Skeletal muscle cell (primary cell): ENCODE measurements at regions not wholly inside any gene's neighbourhood (a gene's known extent, or its start where the extent isn't known, plus 50 kb on each side); places are given as distances from the start of the nearest gene placed in this dataset.
"Not testable (repeated sequence)": the region's sequence is repeated elsewhere in the genome, so short reads cannot be mapped to it uniquely, and the experiment has no call there.

ENCODE experiments used
- DNase-seq: peaks from one replicate; pipeline ENCODE4 v3.0.0-alpha.2; 2010; ENCODE audit warnings: low read depth
- H3K4me3 ChIP-seq: 2 replicates; pipeline ENCODE4 v1.5.1; 2011; ENCODE audit warnings: low read depth, mild to moderate bottlenecking, control low read depth, low read length, moderate library complexity

DNA sequence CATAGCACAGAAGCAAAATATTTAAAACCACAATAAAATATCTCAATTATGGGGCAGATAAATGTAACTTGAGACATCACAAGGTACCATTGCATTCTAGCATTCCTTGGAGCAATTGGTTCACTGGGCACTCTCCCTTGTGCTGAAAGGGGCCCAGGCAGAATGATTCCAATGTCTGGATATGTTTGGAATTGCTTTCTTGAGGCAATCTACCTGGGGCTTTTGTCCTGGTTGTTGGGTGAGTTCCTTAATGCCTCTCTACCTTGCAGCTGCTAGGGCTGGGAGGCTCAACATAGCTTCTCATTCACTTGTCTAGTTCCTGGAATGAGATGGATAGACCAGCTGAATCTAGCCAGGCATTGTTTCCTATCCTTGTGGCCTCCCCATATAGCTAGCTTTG lies 539.6 kb upstream of the FSHR start:
- no peak overlapping the region for H3K4me3 ChIP-seq
- DNase-seq, result no peak

DNA sequence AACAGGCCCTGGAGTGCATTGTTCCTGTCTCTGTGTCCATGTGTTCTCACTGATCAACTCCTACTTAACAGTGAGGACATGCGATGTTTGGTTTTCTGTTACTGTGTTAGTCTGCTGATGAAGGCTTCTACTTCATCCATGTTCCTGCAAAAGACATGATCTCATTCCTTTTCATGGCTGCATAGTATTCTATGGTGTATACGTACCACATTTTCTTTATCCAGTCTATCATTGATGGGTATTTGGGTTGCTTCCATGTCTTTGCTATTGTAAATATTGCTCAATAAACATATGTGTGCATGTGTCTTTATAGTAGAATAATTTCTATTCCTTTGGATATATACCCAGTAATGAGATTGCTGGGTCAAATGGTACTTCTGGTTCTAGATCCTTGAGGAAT lies 537.7 kb upstream of the FSHR start:
- not testable (repeated sequence) for DNase-seq

DNA sequence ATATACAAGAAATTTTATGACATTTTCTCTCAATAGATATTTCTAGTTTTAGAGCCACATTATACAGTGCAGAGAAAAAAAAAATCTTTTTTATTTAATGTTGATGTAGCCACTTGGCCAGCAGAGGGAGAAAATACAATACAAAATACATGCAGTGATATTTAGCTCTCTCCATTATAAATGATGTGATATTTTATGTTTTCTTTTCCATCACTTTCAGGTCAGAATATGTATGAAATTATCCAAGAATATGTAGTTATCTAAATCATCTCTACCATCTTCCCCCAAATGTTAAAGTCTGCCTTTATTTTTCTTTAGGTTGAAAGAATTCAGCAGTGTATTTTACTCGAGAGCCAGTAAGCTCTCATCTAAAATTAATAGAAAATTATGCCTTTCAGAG lies 533.6 kb upstream of the FSHR start:
- H3K4me3 ChIP-seq, result no peak overlapping the region
- no peak for DNase-seq

More for the DNA sequence above, 537.7 kb upstream of the FSHR start:
- not testable (repeated sequence) for H3K4me3 ChIP-seq

DNA sequence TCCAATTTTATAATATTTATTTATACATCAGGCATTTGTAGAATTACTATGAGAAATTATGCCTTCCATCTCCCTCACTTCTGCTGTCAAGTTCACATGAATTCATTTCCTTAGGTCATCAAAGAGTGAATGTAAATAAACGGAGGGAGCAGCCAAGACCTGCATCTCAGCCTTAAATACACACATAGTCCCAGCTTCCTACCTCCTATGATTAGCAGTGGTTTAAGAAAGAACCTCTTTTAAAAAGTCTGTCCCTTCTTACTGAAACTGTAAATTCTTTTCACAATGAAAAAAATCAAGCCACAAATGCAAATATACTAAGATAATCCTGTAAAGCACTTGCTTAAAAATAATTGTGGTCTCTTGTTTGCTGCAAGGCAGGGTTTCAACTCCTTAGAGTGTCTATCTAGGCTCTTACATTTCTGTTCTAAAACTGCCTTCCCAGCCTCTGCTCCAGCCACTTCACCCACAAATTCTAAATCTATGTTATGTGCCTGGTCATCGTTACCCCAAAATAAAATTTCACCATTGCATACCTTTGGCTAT lies 532.7 kb upstream of the FSHR start:
- H3K4me3 ChIP-seq, result no peak overlapping the region
- no peak for DNase-seq

DNA sequence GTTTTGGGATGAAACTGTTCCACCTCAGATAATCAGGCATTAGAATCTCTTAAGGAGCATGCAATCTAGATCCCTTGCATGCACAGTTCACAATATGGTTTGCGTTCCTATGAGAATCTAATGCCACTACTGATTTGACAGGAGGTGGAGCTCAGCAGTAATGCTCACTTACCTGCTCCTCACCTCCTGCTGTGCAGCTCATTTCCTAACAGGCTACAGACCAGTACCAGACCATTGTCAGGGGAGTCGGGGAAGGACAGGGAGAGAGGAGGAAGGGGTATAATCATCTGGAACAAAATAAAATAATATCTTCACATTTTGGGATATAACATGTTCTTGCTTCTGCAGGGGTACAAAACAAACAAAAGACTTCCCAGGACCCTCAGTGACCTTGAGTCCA lies 532.0 kb upstream of the FSHR start:
- no peak for DNase-seq
- no peak overlapping the region for H3K4me3 ChIP-seq

DNA sequence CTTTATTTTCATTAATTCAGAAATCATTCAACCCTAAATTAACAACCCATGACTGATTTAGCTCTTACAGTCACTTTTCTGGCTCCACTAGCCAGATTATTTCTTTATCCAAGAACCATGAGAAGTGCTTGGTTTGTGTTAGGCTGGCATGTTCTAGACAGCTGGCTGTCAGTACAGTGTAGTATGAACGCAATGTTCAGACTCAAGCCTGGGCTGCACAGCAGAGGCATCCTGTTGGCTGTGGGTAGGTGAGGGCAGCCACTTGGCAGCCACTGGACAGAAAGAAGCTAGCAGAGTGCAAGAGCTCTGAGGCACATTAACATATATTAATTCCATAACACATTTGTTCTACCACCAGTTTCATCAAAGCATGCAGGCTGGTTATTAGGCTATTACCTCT lies 522.9 kb upstream of the FSHR start:
- DNase-seq, result no peak
- H3K4me3 ChIP-seq, result no peak overlapping the region

DNA sequence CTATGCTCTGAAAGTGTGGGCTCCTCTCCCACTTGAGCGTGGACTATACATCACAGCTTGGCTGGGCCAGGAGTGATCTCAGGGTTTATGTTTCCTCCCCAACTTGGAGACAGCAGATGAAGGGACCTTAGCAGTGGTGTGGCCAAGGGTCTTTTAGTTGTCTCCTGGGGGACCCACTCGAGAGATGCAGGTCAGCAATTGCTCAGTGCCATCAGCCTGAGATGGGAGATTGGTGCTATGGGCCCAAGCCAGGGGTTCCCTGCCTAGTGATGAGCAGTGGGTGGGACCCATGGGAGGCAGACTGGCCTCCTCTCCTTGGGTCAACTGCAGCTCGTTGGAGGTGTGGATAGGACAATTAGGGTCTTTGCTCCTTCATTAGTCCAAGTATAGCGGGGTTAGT lies 510.5 kb upstream of the FSHR start:
- no peak overlapping the region for H3K4me3 ChIP-seq
- DNase-seq, result no peak

DNA sequence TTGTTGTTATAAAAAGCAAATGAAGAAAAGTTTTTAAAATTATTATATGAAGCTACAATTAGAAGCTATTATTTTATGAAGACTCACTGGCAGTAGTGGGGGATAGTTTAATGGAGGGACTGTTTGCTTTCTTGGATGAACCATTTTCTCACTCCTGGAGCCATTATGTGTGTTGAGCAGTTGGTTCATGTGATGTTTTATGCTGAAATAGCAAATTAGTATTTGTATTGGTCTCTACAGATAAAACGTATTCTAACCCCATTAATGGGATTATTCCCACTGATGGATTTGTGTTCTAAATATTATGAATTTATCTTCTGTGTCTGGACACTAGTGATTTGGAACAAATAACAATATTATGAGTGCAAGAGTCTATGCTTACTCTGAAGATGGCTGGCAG lies 507.5 kb upstream of the FSHR start:
- DNase-seq, result no peak
- H3K4me3 ChIP-seq, result no peak overlapping the region

DNA sequence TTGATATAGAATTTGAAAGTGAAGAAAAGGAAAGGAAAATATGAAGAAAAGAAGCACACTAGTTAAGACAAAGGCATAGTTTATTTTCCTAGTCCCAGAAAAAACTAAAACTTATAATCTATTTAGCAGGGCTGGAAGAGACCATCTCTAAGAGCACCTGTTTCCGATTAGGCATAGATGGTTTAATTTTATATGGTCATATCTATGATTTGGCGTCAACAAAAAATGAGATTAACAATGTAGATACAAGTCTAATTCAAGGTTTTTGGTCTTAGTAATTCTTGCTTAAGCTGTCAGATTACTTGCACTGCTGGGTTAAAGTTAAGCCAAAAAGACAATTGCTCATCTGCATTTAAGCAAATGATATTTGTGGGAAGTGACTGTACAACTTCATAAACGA lies 502.5 kb upstream of the FSHR start:
- H3K4me3 ChIP-seq, result no peak overlapping the region
- no peak for DNase-seq

DNA sequence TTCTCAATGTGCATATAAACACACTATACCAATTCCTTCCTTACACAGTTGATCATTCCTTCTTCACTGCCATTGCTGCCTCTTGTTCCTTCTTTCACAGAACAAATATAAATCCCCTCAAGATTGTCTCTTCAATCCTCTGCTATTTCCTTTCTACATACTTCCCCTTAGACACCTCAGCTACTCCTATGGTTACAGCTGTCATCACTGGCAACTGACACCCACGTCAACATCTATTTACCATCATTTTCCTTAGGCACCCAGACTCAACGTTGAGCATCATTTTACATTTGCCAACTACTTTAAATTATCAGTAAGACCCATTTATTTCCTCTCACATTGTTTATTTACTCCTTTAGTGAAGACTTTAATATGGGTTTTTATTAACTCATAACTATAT lies 488.8 kb upstream of the FSHR start:
- H3K4me3 ChIP-seq, result no peak overlapping the region
- no peak for DNase-seq

DNA sequence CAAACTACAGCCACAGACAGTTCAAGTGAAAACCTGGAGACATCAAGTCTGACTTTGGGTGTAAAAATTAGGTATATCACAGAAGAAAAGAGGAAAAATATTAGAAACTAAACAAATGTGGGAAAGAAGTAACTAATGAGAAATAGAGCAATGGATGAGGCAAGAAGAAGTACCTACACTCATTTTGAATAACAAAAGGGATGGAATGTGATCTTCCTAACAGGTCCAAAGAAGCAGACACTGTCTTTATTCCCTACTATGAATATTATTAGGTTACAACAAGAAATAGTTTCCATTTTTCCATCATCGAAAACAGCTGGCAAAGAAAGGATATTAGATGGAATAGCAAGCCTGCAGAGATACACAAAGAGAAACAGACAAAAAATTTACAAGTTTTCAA lies 486.3 kb upstream of the FSHR start:
- no peak overlapping the region for H3K4me3 ChIP-seq
- DNase-seq, result no peak

DNA sequence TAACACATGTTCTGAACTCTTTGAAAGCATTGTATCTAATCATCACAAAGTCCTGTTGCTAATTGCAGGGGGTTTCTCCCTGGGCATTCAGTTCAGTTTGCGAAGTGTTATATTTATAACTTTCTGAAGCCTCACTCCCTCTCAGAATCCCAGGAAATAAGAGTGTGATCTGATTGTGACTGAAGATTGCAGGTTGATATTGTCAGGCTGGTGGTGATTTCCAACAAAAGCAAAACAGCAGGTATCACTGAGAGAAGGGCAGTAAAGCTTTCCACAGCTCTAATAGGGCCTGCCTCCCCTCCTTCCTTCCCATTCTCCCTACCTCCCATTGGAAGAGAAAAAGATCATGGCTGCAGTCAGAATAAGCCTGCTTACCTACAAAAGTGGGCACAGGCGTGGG lies 466.7 kb upstream of the FSHR start:
- DNase-seq, result no peak
- no peak overlapping the region for H3K4me3 ChIP-seq

DNA sequence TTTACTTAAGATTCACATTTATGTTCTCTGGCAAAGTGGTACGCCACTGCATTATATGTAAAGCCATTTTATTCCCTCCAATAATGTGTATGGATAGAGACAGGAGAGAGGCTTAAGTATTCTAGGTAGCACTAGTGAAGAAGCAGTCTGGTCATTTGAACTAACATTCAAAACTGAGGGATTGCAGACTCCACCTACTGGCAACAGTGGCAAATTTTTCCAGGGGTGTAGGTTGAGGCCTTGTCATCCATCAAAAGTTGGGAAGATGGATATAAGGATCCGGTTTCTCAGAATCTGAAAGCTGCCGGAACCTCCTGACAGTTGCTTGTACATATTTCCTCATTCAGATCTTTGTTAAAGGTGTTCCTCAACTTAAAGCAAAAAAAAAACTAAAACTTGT lies 465.5 kb upstream of the FSHR start:
- no peak overlapping the region for H3K4me3 ChIP-seq
- no peak for DNase-seq

DNA sequence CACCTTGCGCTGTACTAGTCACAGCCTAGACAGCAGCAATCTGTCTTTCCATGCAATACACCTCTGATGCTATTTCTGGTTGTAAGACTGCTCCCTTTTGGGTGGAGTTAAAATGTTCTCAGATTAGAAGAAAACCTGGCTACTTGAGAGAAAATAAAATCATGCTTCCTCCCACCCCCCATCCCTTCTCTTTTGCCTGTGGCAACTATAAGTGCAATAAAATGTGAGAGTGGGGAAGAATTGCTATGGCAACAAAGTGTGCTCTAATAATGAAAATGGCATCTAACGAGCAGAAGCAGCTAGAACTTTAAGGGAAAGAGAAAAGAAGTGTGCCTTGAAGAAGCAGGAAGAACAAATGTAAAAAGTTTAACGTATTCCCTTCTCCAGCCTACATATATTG lies 464.2 kb upstream of the FSHR start:
- no peak overlapping the region for H3K4me3 ChIP-seq
- no peak for DNase-seq

DNA sequence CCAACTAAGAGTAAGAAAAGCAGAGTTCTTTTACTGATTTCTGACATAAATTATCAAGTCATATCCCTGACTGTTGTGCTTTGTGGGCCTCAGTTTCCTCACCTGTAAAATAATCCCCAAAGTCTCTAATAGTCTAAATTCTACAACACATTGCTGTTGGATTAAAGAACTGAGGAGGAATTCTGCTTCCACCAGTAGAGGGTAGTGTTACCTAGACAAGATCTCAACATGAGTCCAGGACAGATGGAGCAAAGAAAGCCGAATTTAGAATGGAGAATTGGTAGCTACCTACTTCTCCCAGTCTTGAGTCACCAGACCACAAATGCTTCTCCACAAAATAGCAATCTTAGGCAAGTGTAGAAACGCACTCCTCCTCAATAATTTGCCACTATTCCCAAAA lies 462.5 kb upstream of the FSHR start:
- no peak for DNase-seq
- H3K4me3 ChIP-seq, result no peak overlapping the region

DNA sequence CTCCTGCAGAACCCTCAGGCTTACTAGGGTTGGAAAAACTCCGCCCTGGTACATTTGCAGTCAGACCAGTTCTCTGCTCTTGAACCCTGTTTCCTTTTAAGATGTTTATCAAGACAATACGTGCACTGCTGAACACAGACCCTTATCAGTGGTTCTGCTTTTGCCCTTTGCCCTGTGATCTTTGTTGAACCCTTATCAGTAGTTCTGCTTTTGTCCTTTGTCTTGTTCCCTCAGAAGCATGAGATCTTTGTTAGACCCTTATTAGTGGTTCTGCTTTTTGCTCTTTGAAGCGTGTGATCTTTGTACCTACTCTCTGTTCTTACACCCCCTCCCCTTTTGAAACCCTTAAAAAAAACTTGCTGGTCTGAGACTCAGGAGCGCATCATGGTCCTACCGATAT lies 457.5 kb upstream of the FSHR start:
- DNase-seq, H3K4me3 ChIP-seq: not testable (repeated sequence)

DNA sequence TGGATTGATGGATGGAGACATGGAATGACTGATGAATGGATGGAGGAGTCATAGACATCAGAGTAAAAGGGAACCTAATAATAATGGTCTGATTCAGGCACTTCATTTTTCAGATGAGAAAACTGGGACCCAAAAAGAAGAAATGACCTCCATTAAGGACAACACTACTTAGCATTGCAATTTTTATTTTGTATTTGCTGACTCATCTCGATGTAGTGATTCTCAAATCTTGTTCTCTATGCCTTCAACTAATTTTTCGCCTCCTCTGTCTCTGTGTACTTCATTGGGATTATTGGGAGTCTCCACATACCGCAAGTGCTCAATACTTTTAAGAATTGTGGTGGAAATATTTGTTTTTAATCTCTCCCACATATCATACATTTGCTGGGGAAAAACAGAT lies 446.2 kb upstream of the FSHR start:
- H3K4me3 ChIP-seq, result no peak overlapping the region
- DNase-seq, result no peak

DNA sequence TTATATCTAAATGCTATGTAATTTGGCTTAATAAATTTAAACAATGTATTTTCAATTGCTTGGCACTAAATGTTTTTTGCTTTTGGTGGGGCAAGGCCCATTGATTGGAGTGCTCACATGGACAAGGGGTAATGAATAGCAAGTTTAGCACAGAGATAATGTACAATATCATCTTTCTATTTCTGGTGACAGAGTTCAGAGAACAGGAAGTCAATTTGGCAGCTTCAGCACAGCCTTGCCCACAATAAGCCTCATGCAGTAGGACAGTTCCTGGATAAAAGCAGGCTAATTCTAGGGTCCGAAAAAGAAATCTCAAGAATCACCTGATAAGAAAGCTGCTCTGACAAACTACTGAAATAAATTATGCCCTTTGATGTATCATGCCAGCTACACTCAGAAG lies 443.9 kb upstream of the FSHR start:
- no peak for DNase-seq
- H3K4me3 ChIP-seq, result no peak overlapping the region

DNA sequence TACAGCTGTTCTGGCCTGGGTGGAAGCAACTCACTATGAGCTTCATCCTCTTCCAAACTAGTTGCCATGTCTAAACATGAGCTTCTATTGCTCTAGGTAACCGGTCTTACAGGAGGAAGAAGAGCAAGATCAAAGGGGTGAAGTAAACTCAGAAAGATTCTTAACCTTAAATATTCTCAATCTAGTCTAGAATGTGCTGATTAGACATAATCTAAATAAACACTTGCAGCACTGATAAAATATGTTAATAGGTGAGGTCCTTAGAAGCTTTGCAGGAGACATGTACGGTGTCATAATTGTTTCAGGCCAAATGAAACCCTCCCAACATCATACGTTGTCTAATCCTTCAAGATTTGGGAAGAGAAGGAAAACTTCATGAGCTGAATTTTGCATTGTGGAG lies 431.6 kb upstream of the FSHR start:
- H3K4me3 ChIP-seq, result no peak overlapping the region
- DNase-seq, result no peak

DNA sequence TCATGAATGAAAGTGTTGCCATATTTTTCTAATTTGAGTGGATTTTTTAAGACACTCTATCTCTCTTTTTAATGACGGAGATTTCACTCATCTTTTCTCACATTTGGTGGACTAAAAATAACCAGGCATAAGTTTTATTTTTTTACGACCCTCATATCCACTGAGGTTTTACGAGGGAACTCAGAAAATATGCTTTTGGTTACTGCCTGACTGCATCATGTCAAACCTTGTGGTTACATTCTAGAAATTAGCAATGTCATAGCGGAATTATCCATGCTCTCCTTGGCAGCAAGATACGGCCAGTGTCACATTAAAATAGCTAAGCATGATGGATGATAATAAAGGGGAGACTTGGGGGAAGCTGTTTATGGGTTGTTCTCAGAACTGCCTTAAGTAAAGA lies 428.6 kb upstream of the FSHR start:
- no peak overlapping the region for H3K4me3 ChIP-seq
- no peak for DNase-seq

DNA sequence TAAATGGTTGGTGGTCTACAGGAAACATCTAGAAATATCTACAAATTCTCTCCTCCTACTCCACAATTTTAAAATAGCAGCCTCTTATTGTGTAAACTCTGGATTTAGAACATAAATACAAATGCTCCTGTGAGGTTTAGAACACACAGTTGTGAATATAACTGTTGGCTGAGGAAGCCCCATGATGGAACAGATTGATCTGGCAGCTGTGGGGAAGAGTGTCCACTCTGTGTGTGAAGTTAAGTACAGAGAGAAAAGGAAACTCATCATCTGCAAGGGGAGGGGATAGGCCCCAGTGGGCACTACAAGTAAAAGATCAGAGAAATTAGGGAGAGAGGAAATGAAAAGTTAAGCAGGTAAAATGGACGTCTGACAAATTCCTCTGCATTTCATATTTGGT lies 422.7 kb upstream of the FSHR start:
- no peak overlapping the region for H3K4me3 ChIP-seq
- DNase-seq, result no peak

DNA sequence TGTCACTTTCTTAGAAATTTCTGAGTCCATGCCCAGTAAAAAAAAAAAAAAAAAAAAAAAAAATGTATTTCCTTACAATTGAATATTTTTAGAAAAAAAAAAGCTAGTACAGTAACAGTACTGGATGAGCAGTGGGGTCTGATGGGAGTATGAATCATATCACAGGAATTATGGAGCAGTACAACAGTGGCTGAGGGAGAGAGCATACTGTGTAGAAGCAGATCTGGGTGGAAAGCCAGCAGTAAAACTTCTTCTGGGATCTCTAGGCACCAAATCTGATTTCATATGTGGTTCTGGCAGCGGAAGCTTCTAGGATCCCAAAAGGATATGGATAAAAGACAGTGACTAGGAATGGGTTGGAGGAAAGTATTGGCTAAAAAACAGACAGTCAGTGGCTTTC lies 414.9 kb upstream of the FSHR start:
- H3K4me3 ChIP-seq, result no peak overlapping the region
- DNase-seq, result no peak
